ENCODE measurements at regions not wholly inside any gene's neighbourhood (a gene's known extent, or its start where the extent isn't known, plus 50 kb on each side); places are given as distances from the start of the nearest gene placed in this dataset.

DNA sequence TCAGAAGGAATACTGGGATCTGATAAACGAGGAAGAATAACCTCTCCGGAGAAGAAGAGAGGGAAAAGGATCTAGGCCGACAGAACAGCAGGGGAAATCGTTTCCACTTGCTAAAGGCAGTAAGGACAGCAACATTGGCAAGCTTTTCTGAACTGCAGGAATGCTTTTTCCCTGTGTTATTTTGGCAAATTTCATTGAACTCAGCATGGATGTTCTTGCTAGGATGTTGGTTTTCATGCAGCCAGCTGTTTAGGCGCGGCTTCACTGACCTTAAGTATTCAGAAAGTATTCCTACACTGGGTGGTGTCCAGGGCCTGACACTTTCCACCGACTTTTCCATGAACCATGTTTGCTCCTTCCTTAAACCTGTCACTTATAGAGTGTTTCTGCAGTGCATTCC lies 489.7 kb downstream of the CNTN3 start:
- no peak for DNase-seq

GRCh38 chr3:74122281-74122680 lies 492.2 kb downstream of the CNTN3 start:
- no peak for DNase-seq

- no peak for DNase-seq
Observed at GRCh38 chr3:74121761-74122160, 492.7 kb downstream of the CNTN3 start.

DNA sequence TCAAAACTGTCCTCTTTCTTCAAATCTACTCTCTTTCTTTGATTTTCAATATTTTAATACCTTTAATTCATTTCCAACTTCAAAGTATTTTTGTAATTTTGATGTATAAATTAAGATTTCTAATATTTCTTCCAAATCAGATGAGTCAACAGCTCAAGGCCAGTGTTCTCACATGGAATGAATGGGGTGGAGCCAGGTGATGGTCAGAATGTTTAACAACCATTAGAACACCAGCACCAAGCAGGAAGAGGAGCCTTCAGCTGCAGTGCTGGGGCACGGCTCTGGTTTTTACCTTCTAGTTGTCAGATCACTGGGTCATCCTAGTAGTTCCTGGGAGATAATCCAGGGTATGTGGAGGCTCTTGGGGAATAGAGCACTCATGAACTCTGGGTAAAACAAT lies 494.5 kb upstream of the PDZRN3 start:
- DNase-seq = no peak

DNA sequence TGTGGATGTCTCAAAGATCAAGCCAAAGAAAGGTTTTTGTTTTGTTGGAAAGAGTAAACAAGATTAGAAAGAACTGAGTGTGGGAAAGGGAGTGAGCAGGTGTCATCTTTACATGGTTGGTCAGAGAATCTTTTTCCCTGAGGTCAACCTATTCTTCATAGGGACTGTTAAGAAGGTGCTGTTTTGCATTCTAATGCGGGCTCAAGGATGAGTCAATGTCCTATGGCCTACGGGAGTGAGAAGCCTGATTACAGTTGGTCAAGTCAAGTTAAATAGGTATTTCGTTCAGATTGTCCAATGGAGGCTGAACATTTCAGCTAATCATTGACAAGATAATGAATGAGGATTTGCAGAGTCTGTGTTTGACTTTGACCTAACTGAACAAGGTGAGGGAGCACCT lies 491.2 kb upstream of the PDZRN3 start:
- DNase-seq = no peak

- DNase-seq = no peak
Observed at GRCh38 chr3:74107451-74107850, 482.7 kb upstream of the PDZRN3 start.

GRCh38 chr3:74106925-74107324 lies 482.2 kb upstream of the PDZRN3 start:
- no peak for DNase-seq

DNA sequence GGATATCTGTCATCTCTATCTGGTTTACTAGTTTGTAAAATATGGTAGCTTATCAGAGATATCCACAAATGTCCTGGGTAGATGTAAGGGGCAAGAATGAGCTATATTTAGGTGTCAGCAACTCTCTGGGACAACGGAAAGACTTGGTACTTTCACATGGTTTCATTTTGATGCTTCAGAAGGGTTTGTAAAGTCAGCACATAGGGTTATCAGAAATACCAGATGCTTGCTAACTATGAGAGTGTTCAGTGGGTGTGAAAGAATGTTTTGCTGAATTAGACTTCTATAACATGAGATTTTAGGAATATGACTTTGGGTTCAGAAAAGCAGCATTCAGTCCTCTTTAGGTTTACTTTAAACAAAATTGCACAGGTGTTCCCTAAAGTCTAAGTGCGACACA lies 466.5 kb upstream of the PDZRN3 start:
- no peak for DNase-seq

DNA sequence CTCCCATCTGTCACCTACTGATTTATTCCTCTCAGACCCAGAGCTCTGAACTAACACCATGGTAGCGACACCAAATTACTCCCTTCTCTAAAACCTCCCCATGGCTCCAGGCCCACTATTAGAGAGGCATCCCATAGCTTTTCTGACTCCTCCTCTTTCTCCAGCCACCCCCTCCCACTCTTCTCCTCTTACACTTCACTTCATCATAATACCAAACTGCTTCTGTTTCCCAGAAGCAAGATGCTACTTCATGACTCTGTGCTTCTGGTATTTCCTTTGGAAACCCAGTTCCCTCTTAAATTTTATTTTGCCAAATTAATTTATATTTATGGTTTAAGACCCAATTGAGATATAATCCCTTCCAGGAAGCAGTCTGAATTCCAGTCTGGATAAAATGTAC lies 465.1 kb upstream of the PDZRN3 start:
- DNase-seq = no peak

DNA sequence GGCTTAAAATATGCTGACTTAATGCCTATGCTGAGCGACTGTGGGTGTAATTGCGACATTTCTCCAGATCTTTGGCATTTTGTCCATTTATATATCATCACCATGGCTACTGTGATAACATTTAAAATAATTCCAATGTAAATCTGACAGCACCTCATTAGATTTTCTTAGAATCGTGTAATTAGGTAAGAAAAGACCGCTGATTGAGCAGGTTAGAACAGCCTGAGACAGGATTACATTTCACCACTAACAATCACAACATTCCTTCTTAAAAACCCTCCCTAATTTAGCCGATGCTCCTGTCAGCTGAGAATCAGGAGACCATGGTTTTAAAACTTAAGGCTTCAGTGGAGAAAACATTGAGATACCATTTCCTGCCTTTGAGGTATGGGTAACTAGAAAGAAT lies 455.3 kb upstream of the PDZRN3 start:
- no peak for DNase-seq

DNA sequence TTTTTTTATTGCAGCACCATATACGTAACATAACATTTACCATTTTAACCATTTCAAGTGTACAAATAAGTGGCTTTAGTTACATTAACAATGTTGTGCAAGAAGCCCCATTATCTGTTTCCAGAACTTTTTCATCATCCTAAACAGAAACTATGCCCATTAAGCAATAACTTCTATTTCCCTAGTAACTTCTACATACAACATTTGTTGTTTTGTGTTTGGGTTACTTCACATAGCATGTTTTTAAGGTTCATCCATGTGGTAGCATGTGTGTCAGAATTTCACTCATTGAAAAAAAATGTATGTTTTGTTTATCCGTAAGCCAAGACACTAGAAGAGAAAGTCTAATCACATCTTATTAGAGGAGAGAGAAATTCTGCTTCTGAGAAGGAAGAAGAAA lies 450.5 kb upstream of the PDZRN3 start:
- no peak for DNase-seq

GRCh38 chr3:74074700-74075099 lies 450.0 kb upstream of the PDZRN3 start:
- no peak for DNase-seq

- DNase-seq = no peak
Observed at GRCh38 chr3:74067296-74067695, 442.6 kb upstream of the PDZRN3 start.

GRCh38 chr3:74066456-74066855 lies 441.7 kb upstream of the PDZRN3 start:
- DNase-seq = no peak

GRCh38 chr3:74059923-74060600 lies 435.3 kb upstream of the PDZRN3 start:
- no peak for DNase-seq

DNA sequence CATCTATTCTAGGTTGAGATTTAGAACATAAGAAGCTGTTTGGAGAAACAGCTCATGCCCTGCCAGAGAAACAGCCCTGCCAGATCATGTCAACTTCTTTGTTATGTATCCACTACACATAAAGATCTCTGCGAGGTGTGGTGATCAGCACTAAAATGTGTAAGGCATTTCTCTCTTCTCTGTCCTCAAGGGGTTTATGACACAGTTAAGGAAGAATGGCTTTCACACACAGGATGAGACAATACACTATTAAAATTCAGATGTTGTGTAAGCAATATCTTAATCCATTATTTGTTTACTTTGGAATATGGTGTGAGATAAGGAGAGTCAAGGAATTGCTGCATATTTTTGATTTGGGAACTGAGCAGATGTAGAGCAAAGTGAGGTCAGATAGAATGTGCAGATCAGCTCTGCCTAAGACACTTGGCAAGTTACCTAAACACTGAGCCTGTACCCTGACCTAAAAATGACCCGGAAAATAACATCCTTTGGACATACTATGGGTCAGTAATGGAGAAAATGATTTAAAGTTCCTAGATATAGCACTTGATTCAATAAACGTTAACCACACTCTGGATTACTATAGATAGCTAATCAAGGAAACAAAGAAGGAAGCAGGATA lies 434.7 kb upstream of the PDZRN3 start:
- DNase-seq = no peak

GRCh38 chr3:74057169-74057568 lies 432.4 kb upstream of the PDZRN3 start:
- DNase-seq = no peak

DNA sequence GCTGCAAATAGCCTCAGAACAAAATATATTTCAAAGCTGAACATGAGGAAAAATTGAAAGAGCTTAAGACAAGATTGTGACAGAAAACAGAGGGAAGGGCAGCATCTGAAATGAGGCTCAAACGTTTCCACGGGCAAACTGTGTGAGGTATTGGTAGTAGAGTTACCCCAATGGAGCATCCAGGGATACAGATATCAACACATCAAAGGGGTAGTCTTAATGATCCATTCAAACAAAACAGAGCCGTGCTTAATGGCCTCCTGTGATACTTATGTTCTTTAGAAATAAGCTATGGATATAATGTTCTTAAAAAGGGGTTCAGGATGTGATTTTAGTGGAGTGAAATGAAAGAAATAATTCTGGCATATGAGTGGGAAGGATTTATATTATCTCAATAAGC lies 430.3 kb upstream of the PDZRN3 start:
- no peak for DNase-seq

DNA sequence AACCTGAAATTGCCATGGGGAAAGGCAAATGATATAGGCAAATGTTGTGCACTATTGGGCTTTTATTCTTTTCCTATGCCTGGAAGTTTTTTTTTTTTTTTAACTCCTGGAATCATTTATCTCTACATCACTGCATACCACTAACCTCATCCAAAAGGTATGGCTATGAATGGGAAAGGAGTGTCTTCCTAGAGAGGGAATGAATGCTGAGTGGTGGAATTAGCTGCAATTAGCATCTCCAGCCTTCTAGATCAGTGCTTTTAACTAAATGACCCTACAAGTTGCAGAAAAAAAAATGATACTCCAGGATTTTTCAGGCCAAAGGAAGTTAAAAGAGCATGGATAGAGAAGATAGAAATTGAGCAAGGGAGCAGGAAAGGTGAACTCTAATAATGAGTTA lies 429.8 kb upstream of the PDZRN3 start:
- DNase-seq = no peak

- no peak for DNase-seq
Observed at GRCh38 chr3:74053970-74054516, 429.3 kb upstream of the PDZRN3 start.

- no peak for DNase-seq
Observed at GRCh38 chr3:74049444-74049843, 424.7 kb upstream of the PDZRN3 start.

GRCh38 chr3:74048699-74049098 lies 424.0 kb upstream of the PDZRN3 start:
- DNase-seq = no peak

DNA sequence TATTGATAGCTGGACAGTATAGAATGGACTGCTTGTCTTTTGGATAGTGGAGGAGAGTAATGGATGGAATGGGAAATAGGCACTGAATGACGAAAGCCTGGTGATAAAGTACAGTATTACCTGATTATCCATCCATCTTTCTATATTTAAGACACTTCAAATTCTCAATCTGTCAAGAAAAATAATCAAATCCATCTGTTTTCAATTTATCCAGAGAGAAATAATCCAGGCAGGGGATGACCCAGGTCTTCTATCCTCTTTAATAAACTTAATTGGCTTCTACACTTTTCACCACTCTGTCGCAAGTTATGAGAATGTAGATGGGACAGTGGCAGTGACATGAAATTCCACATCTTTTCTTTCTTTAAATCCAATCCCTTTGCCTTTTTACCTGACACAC lies 420.3 kb upstream of the PDZRN3 start:
- DNase-seq = no peak

DNA sequence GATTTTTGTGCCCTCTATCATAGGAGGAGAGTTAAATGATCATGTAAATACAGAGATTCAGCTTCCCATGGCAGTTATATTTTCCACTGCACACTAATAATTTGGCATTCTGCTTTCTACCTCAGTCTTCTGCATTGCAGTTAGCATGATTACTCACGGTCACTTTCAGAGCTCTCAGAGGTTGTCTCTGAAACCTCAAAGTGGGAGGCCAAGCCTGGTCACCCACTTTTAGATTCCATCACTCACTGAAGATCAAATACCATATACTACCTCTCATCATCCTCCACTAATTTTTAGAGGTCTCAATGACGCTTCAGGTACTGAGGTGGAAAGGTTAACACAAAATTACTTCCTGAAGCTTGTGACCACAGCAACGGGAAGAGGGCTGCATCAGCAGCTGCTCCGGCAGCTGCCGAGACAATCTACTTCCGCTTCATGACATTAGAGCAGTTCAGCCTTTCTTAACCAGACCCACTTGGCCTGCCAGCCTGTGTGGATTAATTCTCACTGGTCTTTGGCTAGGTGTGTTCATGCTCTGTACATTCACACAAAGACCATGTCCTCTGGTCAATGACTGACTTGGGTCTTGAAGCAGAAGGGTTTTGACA lies 416.4 kb upstream of the PDZRN3 start:
- no peak for DNase-seq
